HepG2 (cell line): ENCODE measurements at regions not wholly inside any gene's neighbourhood (a gene's known extent, or its start where the extent isn't known, plus 50 kb on each side); places are given as distances from the start of the nearest gene placed in this dataset.
A peak's percentile ranks its signal among the peaks of the same experiment; 100 is the strongest.

Source experiments
- ATAC-seq: fragments of 200-7000 bp; cut with Tn5 transposase; 3 replicates; pipeline ENCODE4 v1.9.1; 2020; ENCODE audit warnings: mild to moderate bottlenecking, moderate library complexity
- BruUV-seq: library from RNA; stranded (reverse); fragments of 400-500 nt; replicated peaks from 2 replicates; lab custom pipeline; 2021; lab: Mats Ljungman, UMichigan
- CTCF ChIA-PET: fragments of 300-600 bp; formaldehyde crosslinking; extraction: SDS; loops from one replicate; lab custom pipeline; 2021; ENCODE audit warnings: low total read pairs, inconsistent platforms, low intra/inter-chr PET ratio; lab: Yijun Ruan, JAX
- POLR2A ChIA-PET: fragments of 350-600 bp; sonication (Branson Sonifier 250); formaldehyde crosslinking; loops from one replicate; lab custom pipeline; 2020; ENCODE audit warnings: antibody characterized with exemption, inconsistent platforms; lab: Yijun Ruan, JAX
- DNase-seq: peaks from one replicate; pipeline ENCODE4 v3.0.0-alpha.2; 2015; ENCODE audit warnings: low spot score
- FAIRE-seq: peaks from 3 replicates; lab custom pipeline; 2011; peaks lifted over from hg19 to GRCh38; lab: Jason Lieb, UNC
- H2AFZ ChIP-seq: one replicate; pipeline ENCODE4 v1.6.1; 2011; ENCODE audit warnings: low read length, inconsistent platforms
- H3K27ac ChIP-seq: fragments of 300-600 bp; 3 replicates; pipeline ENCODE4 v1.8.0; 2011; ENCODE audit warnings: mixed run types, mild to moderate bottlenecking, mixed read lengths, low read length, inconsistent platforms; ENCODE audit not compliant: insufficient read depth; ENCODE audit errors: extremely low read length
- H3K27me3 ChIP-seq, 2 experiments: fragments of 200-600 bp in 1 of 2; 2 replicates in 1 of 2; 3 replicates in 1 of 2; pipeline versions ENCODE4 v1.6.0 to v1.8.0; 2011; ENCODE audit warnings: low read length in 2 of 2, mild to moderate bottlenecking in 2 of 2, moderate library complexity in 2 of 2, inconsistent platforms in 1 of 2; ENCODE audit not compliant: insufficient read depth in 2 of 2, control insufficient read depth in 1 of 2
- H3K36me3 ChIP-seq, 2 experiments: fragments of 200-600 bp in 1 of 2; replicated peaks in 1 of 2; 2 replicates in 1 of 2; 3 replicates in 1 of 2; pipeline versions ENCODE4 v1.5.1 to v1.8.0; 2011; ENCODE audit warnings: low read length in 2 of 2, inconsistent platforms in 1 of 2; ENCODE audit not compliant: insufficient read depth in 2 of 2, control insufficient read depth in 1 of 2
- H3K4me1 ChIP-seq: 2 replicates; pipeline ENCODE4 v1.5.1; 2012; ENCODE audit warnings: low read length, inconsistent platforms; ENCODE audit not compliant: insufficient read depth
- H3K4me2 ChIP-seq: 2 replicates; pipeline ENCODE4 v1.6.0; 2011; ENCODE audit warnings: low read depth, low read length, inconsistent platforms
- H3K4me3 ChIP-seq, 3 experiments: fragments of 200-600 bp in 1 of 3; sonication (generic), shearing (Covaris generic) in 1 of 3; replicated peaks in 1 of 3; 2 replicates each; pipeline ENCODE4 v1.5.1; 2011 to 2016; ENCODE audit warnings: low read length in 3 of 3, inconsistent platforms in 2 of 3, low read depth in 2 of 3, mild to moderate bottlenecking in 2 of 3, control low read depth in 1 of 3, mixed read lengths in 1 of 3; ENCODE audit not compliant: insufficient read depth in 1 of 3
- H3K79me2 ChIP-seq: one replicate; pipeline ENCODE4 v1.6.1; 2011; ENCODE audit warnings: low read length, inconsistent platforms; ENCODE audit not compliant: insufficient read depth
- H3K9ac ChIP-seq: 2 replicates; pipeline ENCODE4 v1.6.0; 2011; ENCODE audit warnings: mild to moderate bottlenecking, low read depth, low read length, inconsistent platforms; ENCODE audit not compliant: insufficient read depth
- H3K9me3 ChIP-seq: 2 replicates; pipeline ENCODE4 v1.5.1; 2012; ENCODE audit warnings: mild to moderate bottlenecking, low read length
- H4K20me1 ChIP-seq: 2 replicates; pipeline ENCODE4 v1.6.0; 2011; ENCODE audit warnings: inconsistent platforms, mild to moderate bottlenecking, low read length, moderate library complexity; ENCODE audit not compliant: insufficient read depth
- EEA1 ChIP-seq: sonication (generic); formaldehyde crosslinking; IDR thresholded peaks from 2 replicates; pipeline ENCODE4 v1.5.1; 2020; ENCODE audit warnings: mild to moderate bottlenecking, missing genetic modification reagents, borderline replicate concordance
- LCORL ChIP-seq, 2 experiments: fragments of 450-650 bp in 1 of 2; sonication (generic) in 1 of 2; formaldehyde crosslinking in 1 of 2; IDR thresholded peaks; 2 replicates each; pipeline versions ENCODE4 v1.5.0 to v1.6.1; 2017 to 2020; ENCODE audit warnings: antibody characterized with exemption in 1 of 2, missing genetic modification reagents in 1 of 2
- RFX1 ChIP-seq: fragments of 450-650 bp; IDR thresholded peaks from 2 replicates; pipeline ENCODE4 v1.6.1; 2017
- SIX4 ChIP-seq: sonication (generic); formaldehyde crosslinking; IDR thresholded peaks from 2 replicates; pipeline ENCODE4 v1.4.0; 2020; ENCODE audit warnings: missing genetic modification reagents
- ZNF253 ChIP-seq: sonication (generic); formaldehyde crosslinking; IDR thresholded peaks from 2 replicates; pipeline ENCODE4 v1.8.0; 2022; ENCODE audit warnings: mild to moderate bottlenecking, missing genetic modification reagents, borderline replicate concordance
- ZNF619 ChIP-seq: sonication (generic); formaldehyde crosslinking; IDR thresholded peaks from 2 replicates; pipeline ENCODE4 v1.4.0; 2020; ENCODE audit warnings: mild to moderate bottlenecking, missing genetic modification reagents
- ZNF761 ChIP-seq: sonication (generic); formaldehyde crosslinking; conservative IDR thresholded peaks from 2 replicates; pipeline ENCODE4 v1.4.0; 2020; ENCODE audit warnings: mild to moderate bottlenecking, missing genetic modification reagents
- WGBS: methylation state at CpG from one replicate; pipeline ENCODE4 v1.1.6; 2017; ENCODE audit warnings: low lambda C conversion rate; 5-methylcytosine and 5-hydroxymethylcytosine counted together
- in situ Hi-C: cut with HindIII; loops from 2 replicates; pipeline ENCODE4 v1.10.0; 2017; ENCODE audit warnings: low pct_unique_long_range_greater_than_20kb; ENCODE audit not compliant: extremely low pct_ligation_motif_present
- intact Hi-C: fragments of 100-400 bp; cut with micrococcal nuclease; formaldehyde crosslinking; loops from one replicate; pipeline ENCODE4 v1.10.0; 2022; ENCODE audit not compliant: unreplicated experiment
- TF ChIP-seq, protein P1 (sequence below): IDR thresholded peaks from 2 replicates; pipeline ENCODE4 v1.6.1; 2016; ENCODE audit warnings: missing genetic modification reagents, missing compliant biosample characterization
- TF ChIP-seq, protein P2 (sequence below): sonication (generic); formaldehyde crosslinking; IDR thresholded peaks from 2 replicates; pipeline ENCODE4 v1.5.1; 2020; ENCODE audit warnings: missing genetic modification reagents, mild to moderate bottlenecking, borderline replicate concordance
- TF ChIP-seq, protein P3 (sequence below): sonication (generic); formaldehyde crosslinking; IDR thresholded peaks from 2 replicates; pipeline ENCODE4 v1.4.0; 2020; ENCODE audit warnings: missing genetic modification reagents

DNA sequence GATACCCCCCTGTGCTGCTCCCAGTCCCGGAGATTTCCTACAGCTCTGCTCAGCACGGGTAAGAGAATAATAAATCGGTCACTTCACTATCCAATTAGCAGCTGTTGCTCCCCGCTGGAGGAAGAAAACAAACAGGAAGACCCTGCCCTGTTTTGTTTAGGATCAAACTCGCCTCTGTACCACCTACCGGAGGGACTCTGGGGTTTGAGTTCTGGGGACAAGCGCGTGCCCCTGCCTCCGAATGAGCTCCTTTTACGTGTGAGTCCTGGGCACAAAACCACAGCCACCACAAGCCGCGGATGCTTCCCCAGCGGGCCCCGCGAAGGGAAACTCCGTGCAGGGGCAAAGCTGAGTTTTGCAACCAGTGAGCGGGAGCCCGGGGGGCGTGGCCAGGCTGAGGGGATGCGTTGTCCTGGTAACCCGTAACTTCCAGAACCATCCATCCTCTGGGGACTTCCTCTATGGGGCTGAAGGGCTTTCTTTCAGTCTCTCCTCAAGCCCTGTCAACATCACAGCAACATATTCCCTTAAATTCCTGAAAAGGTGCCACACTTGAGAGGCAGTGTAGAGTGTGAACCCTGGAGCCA is 315.7 kb upstream of the PROK2 start:
- Histone ChIP-seq H3K9me3 (no peaks in the 10 kb centered on the region), H3K9ac (no peak overlapping the region), H3K27me3 (peaks cover 4 to 18% of the 10 kb centered on the region in 2 experiments; a peak in 3 of 5 replicates), H2AFZ (no peak overlapping the region), H3K79me2 (no peaks in the 10 kb centered on the region), H3K4me1 (no peaks in the 10 kb centered on the region)
- BruUV-seq, result no TSS peak
- DNase-seq, result no peak
- TF ChIP-seq, protein P1, sequence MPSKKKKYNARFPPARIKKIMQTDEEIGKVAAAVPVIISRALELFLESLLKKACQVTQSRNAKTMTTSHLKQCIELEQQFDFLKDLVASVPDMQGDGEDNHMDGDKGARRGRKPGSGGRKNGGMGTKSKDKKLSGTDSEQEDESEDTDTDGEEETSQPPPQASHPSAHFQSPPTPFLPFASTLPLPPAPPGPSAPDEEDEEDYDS (CRISPR knock-in tag), result no peak
- TF ChIP-seq RFX1, result peak; percentile 5; the same call in 1 of the 2 replicates
- TF ChIP-seq, all 625 proteins: peak for 1
- peak overlapping the region; percentile 47; the same call in 1 of the 2 replicates for H3K4me2 ChIP-seq
- intact Hi-C loops (no loop called here), in situ Hi-C loops (no loop called here)
- FAIRE-seq (no peak), ATAC-seq (peak; percentile 56)
- CTCF ChIA-PET, result no interaction called here
- 9% methylated on average over 10 of the region's 21 CpGs for WGBS
- H3K36me3 ChIP-seq, result no peaks in the 10 kb centered on the region
- POLR2A ChIA-PET, result no interaction called here
- H4K20me1 ChIP-seq, result no peaks in the 10 kb centered on the region
- no peak overlapping the region for H3K27ac ChIP-seq
- H3K4me3 ChIP-seq, result peak overlapping the region in 1 of 3 experiments; percentile 10; a peak in 1 of 6 replicates

DNA sequence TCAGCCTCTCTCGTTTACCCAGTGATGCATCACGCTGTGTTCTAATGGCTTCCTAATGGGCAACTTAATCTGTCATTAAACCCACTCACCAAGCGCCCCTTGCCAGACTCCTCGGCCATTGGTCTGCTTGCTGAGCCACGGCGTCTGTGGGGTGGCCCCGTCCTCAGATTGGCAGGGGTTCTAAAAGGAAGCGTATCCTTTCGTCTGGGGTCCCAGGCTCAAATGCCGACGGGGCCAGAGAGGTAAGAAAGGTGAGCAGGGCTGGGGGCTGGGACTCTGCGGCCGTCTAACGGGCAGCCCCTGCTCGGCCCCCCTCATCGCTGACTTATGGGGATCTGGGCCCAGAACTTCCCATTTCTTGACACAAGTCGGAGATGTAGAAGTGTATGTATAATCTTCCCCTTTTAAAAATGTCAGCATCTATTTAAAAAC is 315.1 kb upstream of the PROK2 start:
- H3K4me3 ChIP-seq, result no peak overlapping the region
- no peak for DNase-seq
- H3K27ac ChIP-seq, result no peak overlapping the region
- no peak overlapping the region for H3K9ac ChIP-seq
- intact Hi-C loops, result no loop called here
- in situ Hi-C loops, result no loop called here
- ATAC-seq, result no peak
- 70% methylated on average over 17 of the region's 17 CpGs for WGBS
- H3K27me3 ChIP-seq, result peaks cover 4 to 13% of the 10 kb centered on the region in 2 experiments; a peak in 3 of 5 replicates
- H3K36me3 ChIP-seq, result no peaks in the 10 kb centered on the region
- no peak for FAIRE-seq
- no peak overlapping the region for H2AFZ ChIP-seq
- CTCF ChIA-PET, result no interaction called here
- POLR2A ChIA-PET, result no interaction called here
- H3K79me2 ChIP-seq, result no peaks in the 10 kb centered on the region
- no peaks in the 10 kb centered on the region for H4K20me1 ChIP-seq
- no peak overlapping the region for H3K4me2 ChIP-seq
- H3K4me1 ChIP-seq, result no peaks in the 10 kb centered on the region
- TF ChIP-seq, protein P2, sequence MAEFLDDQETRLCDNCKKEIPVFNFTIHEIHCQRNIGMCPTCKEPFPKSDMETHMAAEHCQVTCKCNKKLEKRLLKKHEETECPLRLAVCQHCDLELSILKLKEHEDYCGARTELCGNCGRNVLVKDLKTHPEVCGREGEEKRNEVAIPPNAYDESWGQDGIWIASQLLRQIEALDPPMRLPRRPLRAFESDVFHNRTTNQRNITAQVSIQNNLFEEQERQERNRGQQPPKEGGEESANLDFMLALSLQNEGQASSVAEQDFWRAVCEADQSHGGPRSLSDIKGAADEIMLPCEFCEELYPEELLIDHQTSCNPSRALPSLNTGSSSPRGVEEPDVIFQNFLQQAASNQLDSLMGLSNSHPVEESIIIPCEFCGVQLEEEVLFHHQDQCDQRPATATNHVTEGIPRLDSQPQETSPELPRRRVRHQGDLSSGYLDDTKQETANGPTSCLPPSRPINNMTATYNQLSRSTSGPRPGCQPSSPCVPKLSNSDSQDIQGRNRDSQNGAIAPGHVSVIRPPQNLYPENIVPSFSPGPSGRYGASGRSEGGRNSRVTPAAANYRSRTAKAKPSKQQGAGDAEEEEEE (CRISPR knock-in tag), result no peak
- no peak for TF ChIP-seq EEA1
- TF ChIP-seq ZNF761 (CRISPR knock-in tag), result no peak
- TF ChIP-seq LCORL (IDR thresholded peaks at IDR 0.05), result no peak
- TF ChIP-seq LCORL (CRISPR knock-in tag; IDR thresholded peaks at IDR 0.05), result no peak
- TF ChIP-seq, protein P3, sequence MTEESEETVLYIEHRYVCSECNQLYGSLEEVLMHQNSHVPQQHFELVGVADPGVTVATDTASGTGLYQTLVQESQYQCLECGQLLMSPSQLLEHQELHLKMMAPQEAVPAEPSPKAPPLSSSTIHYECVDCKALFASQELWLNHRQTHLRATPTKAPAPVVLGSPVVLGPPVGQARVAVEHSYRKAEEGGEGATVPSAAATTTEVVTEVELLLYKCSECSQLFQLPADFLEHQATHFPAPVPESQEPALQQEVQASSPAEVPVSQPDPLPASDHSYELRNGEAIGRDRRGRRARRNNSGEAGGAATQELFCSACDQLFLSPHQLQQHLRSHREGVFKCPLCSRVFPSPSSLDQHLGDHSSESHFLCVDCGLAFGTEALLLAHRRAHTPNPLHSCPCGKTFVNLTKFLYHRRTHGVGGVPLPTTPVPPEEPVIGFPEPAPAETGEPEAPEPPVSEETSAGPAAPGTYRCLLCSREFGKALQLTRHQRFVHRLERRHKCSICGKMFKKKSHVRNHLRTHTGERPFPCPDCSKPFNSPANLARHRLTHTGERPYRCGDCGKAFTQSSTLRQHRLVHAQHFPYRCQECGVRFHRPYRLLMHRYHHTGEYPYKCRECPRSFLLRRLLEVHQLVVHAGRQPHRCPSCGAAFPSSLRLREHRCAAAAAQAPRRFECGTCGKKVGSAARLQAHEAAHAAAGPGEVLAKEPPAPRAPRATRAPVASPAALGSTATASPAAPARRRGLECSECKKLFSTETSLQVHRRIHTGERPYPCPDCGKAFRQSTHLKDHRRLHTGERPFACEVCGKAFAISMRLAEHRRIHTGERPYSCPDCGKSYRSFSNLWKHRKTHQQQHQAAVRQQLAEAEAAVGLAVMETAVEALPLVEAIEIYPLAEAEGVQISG (CRISPR knock-in tag), result no peak
- TF ChIP-seq ZNF253, result no peak
- TF ChIP-seq SIX4 (CRISPR knock-in tag), result no peak
- no peak for TF ChIP-seq ZNF619 (CRISPR knock-in tag)
- TF ChIP-seq, all 625 proteins: peak for 0
- no TSS peak for BruUV-seq
- no peaks in the 10 kb centered on the region for H3K9me3 ChIP-seq
